Limb (tissue), 2 donors: ENCODE measurements at regions not wholly inside any gene's neighbourhood (a gene's known extent, or its start where the extent isn't known, plus 50 kb on each side); places are given as distances from the start of the nearest gene placed in this dataset.

Experiments used
- DNase-seq, 2 donors: peaks; one replicate each; pipeline ENCODE4 v3.0.0-alpha.2; 2016; ENCODE audit errors: extremely low spot score in 2 of 2

DNA sequence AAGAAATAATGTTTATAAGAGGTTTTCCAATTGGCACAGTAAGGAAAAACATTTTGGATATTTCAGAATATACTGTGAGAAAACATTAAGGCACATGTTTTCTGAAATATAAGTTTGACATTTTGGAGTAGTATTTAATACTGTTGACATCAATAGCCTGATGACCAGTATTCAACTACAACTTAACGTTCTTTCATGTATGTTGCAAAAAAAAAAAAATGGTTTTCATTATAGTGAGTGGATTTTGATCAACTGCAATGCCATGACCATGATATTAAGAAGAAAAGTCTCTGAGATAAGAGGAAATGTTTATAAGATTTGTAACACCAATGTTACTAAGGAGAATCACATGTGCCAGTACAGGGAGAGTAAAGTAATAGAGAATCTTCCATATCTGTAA is 252.8 kb upstream of the RORA start:
- DNase-seq = no peak

DNA sequence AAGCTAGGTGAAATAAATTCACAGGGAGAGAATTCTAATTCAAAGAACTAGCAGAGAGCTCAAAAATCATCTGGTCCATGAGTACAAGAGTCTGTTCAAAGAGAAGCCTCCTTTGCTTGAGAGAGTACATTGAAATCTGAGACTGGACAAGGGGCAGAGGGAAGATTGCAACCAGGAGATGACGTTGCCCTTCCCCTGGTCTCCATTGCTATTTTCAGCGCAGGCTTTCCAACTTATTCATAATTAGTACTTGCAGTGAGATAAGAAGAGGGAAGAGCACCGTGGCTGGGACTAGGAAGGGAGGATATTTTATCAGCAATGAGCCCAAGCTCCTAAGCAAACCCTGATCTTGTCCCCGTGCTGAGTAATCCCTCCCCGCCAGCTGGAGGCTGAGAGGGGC is 251.8 kb upstream of the RORA start:
- DNase-seq = no peak

DNA sequence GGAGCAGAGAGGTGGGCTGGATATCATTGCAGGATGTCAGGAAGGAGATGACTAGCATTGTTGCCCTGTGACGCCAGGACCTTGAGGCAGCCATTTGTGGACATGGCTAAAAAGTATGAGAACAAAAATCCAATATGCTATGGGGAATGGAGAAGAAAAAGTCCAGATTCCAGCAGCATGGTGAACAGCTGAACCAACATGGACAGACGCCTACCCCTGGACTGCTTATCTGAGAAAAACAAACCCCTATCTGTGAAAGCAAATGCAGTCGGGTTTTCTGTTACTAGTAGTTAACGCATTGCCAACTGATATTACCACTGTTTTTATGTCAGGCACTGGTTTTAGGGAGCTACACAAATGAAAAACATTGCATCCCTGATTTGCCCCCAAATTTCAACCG is 251.2 kb upstream of the RORA start:
- DNase-seq = no peak

DNA sequence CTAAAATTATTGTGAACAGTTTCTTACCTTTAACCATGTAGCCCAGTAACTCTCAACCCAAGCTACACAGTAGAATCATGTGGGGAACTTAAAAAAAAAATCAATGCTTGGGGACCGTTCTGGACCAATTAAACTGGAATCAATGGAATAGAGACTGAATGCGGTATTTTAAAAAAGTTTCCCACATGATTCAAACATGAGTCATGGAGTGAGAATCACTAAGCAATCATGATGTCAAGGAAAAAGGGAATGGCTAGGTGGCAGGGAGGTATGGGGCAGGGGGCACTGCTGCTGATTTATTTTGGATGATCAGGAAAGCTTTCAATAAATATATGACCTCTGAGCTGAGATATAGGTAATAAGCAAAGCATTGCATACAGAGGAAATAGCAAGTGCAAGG is 250.5 kb upstream of the RORA start:
- no peak for DNase-seq

DNA sequence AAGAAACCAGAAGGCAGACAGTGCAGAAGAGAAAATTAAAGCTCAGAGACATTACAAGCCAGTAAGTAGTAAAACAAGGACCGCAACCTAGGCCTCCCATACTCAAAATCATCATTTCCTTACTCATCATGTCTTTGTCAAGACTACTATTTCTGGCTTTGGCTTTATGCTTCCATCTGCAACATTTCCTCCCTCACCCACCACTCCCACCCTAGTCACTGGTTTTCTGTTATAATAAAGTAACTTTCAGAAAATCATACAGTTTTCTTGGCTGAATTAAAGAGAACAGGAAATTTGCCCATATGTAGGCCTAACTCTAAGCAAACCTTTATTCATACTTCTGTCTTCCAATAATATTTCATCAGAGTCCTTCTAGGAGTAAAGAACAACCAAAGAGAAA is 247.6 kb upstream of the RORA start:
- DNase-seq = no peak

DNA sequence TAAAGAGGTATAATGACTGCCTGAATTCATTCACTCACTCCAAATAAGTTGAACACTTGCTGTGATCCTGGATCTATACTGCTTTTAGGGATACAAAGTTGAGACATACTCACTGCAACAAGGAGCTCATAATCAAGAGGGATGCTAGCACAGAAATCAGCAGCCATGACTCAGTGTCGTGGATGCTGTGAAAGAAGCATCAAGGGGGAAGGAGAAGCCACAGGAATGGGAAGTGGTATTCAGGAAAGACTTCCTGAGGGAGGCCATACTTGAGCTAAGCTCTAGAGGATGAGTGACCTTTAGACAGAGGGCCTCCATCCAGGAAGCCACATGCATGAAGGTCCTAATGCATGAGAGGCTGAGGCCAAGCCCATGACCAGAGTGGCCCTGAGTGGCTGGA is 245.7 kb upstream of the RORA start:
- DNase-seq = no peak

DNA sequence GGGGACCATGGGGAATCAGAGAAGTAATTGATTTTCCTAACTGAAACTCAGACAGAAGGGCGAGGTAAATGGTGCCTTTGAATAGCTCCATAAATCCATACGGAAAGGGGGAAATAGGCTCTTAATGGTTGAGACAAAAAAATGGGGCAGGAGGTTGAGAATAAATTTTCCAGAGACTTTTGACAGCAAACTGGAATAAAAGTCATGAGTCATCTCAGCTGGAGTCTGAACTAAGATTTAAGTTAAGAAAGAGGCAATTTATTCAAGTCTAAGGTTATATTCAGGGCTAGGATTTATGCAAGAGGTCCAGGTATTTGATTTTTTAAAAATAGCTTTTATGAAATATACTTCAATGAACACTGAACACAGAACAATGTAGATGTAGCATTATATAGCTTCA is 238.7 kb upstream of the RORA start:
- no peak for DNase-seq

DNA sequence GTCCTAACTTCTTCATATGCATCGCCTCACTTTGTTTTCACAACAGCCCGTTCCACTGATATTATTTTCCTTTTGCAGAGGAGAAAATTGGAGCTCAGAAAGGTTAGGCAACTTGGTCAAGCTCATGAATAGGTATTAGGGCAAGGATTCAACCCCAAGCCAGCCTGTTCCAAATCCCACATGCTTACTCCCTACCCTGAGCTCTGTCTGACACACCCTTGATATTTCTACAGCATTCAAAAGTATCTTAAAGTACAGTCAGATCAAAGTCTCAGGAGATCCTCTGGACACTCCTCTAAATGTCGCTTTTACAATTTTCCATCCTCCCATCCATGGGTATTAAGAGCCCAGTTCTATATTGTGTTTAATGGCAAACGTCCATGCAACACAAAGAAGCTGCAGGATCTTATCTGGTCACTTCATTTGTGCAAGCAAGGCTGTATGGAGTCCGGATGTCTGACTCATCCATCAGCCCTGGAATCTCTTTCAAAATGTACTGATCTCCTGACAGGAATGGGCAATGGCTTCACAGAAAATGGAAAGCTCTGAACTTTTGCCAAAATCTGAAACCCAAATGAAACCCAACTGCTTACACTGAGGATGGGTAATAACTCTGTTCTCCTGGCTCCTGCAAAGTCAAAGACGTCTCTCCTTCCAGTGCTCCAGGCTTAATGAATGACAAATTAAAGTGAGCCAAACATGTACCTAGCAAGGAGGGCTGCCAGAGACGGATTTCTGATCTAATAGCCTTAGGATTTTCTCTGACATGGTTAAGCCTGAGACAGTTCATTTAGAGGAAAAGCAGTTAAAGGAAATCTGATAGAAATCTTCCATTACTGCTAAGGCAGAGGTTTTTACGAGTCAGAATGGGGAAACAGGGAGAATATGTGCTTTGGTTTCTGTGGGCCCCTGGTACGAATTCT is 230.9 kb upstream of the RORA start:
- DNase-seq = no peak

DNA sequence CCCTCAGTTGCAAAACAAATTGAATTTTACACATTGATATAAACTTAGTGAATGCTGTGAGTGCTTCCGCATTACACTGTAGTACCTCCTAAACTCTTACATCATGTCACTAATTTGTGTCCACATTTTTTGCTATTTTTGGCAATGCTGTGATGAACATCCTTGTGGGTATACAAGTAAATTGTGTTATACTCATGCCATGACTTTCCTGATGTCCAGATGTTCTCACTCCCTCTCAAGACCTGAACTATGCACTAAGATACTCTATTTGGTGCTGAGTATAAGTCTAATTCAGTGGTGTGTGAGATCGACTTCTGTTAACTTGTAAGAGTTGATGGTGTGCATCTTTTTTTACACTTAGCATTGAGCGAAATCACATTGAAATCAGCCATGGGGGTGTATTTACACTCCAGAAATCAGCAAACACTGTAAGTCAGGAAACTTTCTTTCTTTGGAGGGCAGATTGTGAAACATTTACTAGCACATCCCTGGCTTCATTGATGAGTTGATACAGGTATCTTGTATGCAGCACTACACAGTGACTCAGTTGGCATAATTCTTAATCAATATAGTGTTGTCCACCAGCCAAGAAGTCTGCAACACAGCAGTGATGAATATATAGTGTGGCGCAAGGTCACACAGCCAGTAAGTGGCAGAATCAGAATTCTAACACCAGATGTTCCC is 228.1 kb upstream of the RORA start:
- no peak for DNase-seq

DNA sequence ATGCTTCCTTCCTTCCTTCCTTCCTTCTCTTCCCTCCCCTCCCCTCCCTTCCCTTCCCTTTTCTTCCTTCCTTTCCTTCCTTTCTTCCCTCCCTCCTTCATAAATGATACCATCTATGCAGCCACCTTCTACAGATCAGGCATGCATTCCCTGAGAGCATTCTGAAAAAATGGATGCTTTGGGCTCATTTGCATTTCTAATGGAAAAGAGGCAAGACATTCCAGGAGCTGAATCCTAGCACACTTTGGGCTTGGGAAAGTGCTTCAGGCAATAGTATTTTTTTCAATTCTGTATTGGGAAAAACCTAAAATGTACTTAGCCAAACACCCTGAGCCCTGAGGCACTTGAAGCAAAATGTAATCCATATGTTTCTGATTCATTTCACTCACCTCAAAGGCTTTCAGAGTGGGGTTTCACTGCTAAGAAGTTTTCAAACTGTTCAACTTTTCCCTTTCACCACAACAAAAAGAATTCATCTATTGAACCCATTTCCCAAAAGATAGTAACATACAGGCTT is 220.1 kb upstream of the RORA start:
- DNase-seq = no peak

DNA sequence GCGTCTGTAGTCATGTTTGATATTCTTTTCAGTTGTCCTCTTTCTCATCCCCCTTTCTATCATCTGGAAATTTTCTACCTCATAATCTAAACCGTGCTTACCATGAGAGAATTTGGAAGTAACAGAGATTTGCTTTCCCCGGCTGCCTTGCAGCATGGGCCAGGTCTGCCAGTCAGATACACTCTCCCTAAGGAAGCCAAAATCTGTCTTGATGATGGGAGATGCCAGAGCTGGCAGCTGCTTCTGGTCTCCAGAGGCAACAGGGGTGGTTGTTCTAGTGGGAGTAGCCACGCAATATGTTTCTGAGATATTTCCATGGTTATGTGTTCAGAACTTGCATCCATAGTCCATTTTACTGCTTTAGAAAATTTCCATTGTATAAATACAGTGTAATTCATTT is 218.9 kb upstream of the RORA start:
- DNase-seq = no peak

DNA sequence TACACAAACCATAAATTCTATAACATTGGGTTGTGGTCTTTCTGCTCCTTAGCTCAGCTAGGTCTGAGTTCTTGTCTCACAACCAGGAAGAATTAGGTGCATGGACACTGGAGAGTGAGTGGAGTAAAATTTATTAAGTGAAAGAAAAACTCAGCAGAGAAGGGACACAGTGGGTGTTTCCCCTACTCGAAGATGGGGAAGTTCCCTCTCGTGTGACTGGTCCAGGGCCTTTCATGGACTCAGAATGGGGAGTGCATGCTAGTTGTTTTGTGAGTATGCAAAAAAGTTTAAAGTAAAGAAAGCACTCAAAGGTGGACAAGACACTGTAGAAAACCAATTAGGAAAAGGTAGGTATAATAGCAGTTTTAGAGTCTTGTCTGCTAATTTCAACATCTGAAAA is 215.5 kb upstream of the RORA start:
- DNase-seq = no peak

DNA sequence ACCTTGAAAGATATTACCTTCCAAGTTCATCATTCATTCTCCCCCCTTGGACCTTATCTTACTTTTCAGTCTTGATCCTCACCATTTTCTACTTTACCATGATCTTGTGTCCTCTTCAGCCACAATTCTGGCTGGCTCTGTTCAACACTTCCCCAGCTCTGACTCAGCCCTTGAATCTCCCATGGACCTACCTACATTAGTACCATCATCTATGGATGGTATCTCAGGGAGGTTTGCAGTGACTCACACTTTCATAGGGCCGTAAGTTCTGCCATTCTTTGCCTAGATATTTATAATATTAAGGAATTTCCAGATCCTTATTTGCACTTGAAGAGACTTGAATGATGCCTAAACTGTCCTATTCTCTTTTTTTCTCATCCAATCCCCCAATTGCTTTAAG is 213.7 kb upstream of the RORA start:
- no peak for DNase-seq

DNA sequence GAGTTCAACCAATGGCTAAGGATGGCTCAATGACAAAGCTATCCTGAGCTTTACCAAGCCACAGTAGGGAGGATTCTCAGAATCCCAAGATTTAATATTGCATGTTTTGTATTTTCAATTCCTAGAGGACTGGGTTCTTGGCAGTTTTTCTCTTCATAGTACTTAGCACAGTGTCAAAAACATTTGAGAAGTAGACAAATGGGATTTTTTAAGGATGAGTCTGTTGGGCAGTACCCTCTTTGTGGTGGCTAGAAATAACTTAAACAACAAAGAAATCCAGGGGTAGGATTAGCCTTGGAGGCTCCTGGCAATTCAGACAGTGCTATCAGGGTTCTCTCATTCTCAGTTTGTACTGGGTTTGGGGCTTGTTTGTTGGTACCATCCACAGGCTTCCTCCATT is 212.8 kb upstream of the RORA start:
- DNase-seq = no peak

DNA sequence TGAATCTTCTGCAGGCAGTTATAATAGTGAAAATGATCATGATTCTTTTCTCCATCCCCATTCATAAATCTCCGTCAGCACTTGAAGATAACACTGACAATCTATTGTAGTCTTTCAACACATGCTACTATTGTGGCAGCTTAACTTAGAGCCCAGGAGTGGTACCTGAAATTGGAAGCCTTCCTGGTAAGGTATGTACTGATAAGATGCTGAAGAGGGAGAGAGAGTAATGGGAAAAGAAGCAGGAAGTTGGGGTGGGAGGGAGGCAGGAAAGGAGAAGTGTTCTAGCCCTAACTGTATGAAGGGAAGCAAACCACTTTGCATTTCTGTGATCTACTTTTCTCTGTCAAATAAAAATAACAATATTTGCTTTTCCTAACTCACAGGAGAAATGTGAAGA is 197.4 kb upstream of the RORA start:
- no peak for DNase-seq

DNA sequence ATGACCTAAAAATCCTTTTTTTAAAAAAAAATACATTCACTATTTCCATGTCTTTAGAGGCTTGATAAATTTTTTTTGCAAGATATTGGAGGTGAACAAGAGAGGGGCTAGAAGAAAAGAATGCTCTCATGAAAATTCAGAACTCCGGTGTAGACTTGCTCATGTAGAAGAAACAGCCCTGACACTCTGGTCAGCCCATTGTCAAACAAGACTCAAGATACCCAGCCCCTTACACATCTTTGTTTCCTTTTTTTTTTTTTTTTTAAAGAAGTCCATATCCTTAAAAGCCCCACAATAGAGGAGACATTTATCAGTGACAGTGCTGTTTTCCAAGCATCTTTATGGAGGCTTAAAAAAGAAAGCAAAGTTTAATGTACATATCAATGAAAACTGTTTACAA is 196.8 kb upstream of the RORA start:
- DNase-seq = no peak

DNA sequence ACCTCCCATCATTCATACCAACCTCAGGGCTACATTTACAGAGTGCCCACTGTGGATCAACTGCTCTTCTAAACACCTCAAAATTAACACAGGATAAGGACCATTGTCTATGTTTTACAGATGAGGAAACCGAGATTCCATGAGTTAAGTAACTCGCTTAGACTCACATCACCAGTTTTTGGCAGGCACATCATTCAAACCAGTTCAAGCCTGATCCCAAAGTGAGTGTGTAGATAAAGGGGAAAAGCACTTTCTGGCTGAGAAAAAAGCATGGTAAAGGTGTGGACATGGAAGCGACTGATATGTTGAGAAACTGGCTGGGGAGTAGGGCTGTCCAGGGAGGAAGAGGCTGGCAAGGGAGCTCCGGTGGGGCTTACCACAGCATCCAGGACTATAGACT is 193.7 kb upstream of the RORA start:
- DNase-seq = no peak

DNA sequence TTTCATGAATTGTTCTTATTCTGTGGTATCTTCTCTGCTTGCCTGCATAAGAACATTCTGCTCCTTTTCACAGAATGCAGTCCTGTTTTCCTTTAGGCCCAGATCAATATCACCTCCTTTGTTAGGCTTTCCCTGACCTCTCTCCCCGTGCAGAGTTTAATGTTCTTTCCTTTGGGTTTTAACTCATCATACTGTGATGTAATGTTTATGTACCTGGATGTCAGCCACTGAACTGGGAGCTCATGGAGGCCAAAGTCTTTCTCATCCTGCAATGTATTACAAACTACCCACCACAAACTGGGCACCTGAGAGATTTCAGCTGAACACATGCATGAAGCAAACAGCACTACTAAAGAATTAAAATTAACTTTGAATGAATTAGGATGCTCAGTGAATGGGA is 192.8 kb upstream of the RORA start:
- DNase-seq = no peak

DNA sequence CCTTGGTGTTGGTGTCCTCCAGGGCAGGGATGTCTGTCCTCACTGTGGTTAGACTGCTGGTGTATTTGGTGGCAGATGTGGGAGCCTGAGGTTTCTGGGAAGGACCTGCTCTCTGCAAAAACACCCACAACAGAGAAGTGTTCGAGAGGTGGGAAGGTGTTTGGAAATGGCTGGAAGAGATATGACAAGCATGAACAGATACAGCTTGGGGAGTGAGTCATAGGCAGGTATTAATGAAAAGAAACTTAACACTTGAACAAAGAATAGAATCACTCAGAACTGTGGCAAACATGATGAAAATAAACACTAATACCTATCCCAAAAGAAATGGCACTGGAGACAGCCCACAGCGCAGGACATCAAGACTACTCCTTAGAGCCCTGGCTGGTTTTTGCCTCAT is 192.4 kb upstream of the RORA start:
- no peak for DNase-seq

DNA sequence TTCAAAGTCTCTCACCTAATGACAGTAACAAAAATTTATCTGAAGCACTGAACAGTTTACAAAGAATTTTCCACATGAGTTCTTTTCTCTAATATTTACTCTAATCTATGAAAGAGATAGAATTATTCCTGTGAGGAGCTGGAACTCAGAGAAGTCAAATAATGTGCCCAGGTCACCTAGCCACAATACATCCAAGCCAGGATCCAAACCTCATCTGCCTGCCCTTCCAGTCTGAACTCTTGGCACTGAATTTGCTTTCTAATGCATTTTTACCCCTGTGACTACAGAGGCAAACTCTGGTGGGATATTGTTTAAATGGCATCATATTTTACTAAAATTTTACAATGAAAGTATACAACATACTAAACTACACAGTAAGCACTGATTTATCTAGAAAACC is 191.4 kb upstream of the RORA start:
- no peak for DNase-seq

DNA sequence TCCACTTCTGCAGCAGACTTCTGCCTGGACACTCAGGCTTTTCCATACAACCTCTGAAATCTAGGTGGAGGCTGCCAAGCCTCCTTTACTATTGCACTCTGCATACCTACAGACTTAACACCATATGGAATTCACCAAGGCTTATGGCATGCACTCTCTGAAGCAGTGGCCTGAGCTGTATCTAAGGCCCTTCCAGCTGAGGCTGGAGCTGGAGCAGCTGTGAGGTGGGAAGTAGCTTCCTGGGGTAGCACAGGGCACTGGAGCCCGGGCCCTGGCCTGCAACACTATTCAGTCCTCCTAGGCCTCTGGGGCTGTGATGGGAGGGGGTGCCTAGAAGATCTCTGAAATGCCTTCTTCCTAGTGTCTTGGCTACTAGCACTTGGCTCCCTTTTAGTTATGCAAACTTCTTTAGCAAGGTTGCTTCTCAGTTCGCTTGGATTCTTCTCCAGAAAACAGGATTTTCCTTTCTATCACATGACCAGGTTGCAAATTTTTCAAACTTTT is 186.6 kb upstream of the RORA start:
- no peak for DNase-seq

DNA sequence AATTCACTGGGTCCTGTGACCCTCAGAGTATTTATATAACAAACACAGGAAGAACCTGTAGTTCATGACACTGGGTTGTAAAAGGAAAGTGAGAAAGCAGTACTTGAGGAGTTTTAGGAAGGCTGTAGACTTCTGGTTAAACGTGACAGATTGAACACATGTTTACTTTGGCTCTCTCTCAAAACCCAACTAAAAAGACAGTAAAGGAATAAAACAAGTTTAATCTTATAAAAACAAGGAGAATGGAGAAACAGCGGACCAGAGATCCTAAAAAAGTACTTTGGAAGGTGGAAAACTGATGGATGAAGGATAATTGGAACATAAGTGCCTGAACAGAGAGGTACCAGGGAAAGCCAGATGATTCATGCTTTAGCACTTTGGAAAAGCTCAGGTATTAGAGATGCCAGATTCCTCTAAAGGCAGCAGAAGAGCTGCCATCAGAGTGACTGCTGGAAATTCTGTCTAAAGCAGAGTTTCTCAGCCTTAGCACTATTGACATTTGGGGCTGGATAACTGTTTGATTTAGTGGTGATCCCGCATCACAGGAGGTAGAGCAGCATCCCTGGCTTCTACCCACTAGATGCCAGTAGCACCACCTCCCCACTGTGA is 182.9 kb upstream of the RORA start:
- DNase-seq = no peak
